ENCODE measurements at regions not wholly inside any gene's neighbourhood (a gene's known extent, or its start where the extent isn't known, plus 50 kb on each side); places are given as distances from the start of the nearest gene placed in this dataset.

DNA sequence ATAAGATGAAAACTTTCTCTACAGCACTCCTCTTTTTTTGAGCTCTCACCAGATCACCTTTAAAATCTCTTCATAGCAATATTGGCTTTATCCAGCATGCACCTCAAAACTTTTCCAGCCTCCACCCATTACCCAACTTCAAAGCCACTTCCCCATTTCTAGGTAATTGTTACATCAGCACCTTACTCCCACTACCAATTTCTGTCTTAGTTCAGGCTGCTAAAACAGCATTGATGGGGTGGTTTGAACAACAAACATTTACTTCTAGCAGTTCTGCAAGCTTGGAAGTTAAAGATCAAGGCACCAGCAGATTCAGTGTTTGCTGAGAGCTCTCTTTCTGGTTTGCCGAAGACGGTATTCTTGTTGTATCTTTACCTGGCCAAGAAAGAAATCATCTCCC lies 114.0 kb upstream of the SLC39A10 start:
- Histone ChIP-seq H3K23me2 (ENCODE audit: low read depth, low read length) (no peaks in the 10 kb centered on the region), H3K23ac (ENCODE audit: insufficient read length) (no peak overlapping the region), H2BK20ac (ENCODE audit: low read length) (no peak overlapping the region), H3K4ac (replicated peaks; ENCODE audit: insufficient read length, low read depth, low read length) (no peak overlapping the region), H4K20me1 (replicated peaks in 1 of 2; ENCODE audit: control insufficient read depth in 1 of 2, insufficient read depth in 2 of 2, low read length in 2 of 2) (no peaks in the 10 kb centered on the region), H3K14ac (ENCODE audit: insufficient read length) (no peak overlapping the region), H4K5ac (ENCODE audit: insufficient read length, low read depth, low read length) (no peak overlapping the region), H4K8ac (ENCODE audit: extremely low read depth, insufficient read depth, low read length) (no peak overlapping the region), H3K9me3 (ENCODE audit: insufficient read depth in 2 of 2, low read depth in 1 of 2, low read length in 1 of 2) (peaks cover 0 to 8% of the 10 kb centered on the region in 2 experiments; a peak in 1 of 4 replicates), H2AK5ac (ENCODE audit: low read depth, low read length) (no peak overlapping the region), H3K79me2 (ENCODE audit: control insufficient read depth in 1 of 2, insufficient read depth in 2 of 2, low read length in 2 of 2) (no peaks in the 10 kb centered on the region), H2BK5ac (ENCODE audit: low read depth, low read length) (no peak overlapping the region), H3K4me3 (ENCODE audit: extremely low read depth in 1 of 4, insufficient read depth in 2 of 4, low read depth in 3 of 4, low read length in 4 of 4) (no peak overlapping the region), H3K18ac (ENCODE audit: extremely low read depth, low read length) (no peak overlapping the region), H2AFZ (ENCODE audit: low read length) (no peak overlapping the region), H2BK12ac (ENCODE audit: low read depth, low read length) (no peak overlapping the region), H2BK120ac (replicated peaks; ENCODE audit: low read depth, low read length) (no peak overlapping the region), H3K79me1 (ENCODE audit: low read depth, low read length) (no peaks in the 10 kb centered on the region), H3K4me2 (ENCODE audit: insufficient read depth in 1 of 2, low read depth in 2 of 2, low read length in 2 of 2) (no peak overlapping the region), H3K9ac (replicated peaks in 1 of 4; ENCODE audit: extremely low read depth in 1 of 4, low read depth in 3 of 4, low read length in 3 of 4) (no peak overlapping the region), H3K27ac (ENCODE audit: low read depth, low read length) (no peak overlapping the region), H3K4me1 (replicated peaks in 1 of 4; ENCODE audit: control insufficient read depth in 3 of 4, insufficient read depth in 4 of 4, low read length in 3 of 4) (peaks cover 0 to 3% (median 1%) of the 10 kb centered on the region in 4 experiments; a peak in 2 of 7 replicates), H4K91ac (replicated peaks; ENCODE audit: insufficient read length, low read length) (no peak overlapping the region), H3K56ac (replicated peaks; ENCODE audit: insufficient read length, low read depth, low read length) (no peak overlapping the region), H3K36me3 (ENCODE audit: control insufficient read depth in 2 of 4, insufficient read depth in 4 of 4, low read length in 3 of 4) (no peaks in the 10 kb centered on the region), H3K27me3 (replicated peaks in 1 of 4; ENCODE audit: control insufficient read depth in 3 of 4, extremely low read depth in 1 of 4, insufficient read depth in 3 of 4, low read length in 3 of 4) (no peaks in the 10 kb centered on the region), H2BK15ac (ENCODE audit: low read length) (no peak overlapping the region)
- 100% methylated on average over 2 of the region's 2 CpGs; no CpG with 5 or more reads in 1 of the 2 experiments for WGBS, 2 experiments (ENCODE audit: extremely low coverage in 1 of 2, insufficient coverage in 1 of 2, insufficient read length in 1 of 2, insufficient replicate concordance in 2 of 2, low coverage in 1 of 2, low lambda C conversion rate in 2 of 2, missing lambda C conversion rate in 1 of 2)
- FAIRE-seq = no peak
- DNase-seq (ENCODE audit: low read depth in 1 of 2, low spot score in 2 of 2) = no peak
- POLR2A ChIA-PET (ENCODE audit: partially characterized antibody) = no interaction called here
- CTCF ChIA-PET (ENCODE audit: partially characterized antibody) = interaction anchor here (0.6 to 1.4 kb wide), 2 partner anchors 45 to 189 kb away, joined by 3 to 4 read pairs; no protein-coding TSS in a partner anchor
- TF ChIP-seq JUND (IDR thresholded peaks at IDR 0.05; ENCODE audit: low read length) (no peak), ASH2L (IDR thresholded peaks at IDR 0.05; ENCODE audit: low read length) (no peak), CHD1 (IDR thresholded peaks at IDR 0.05; ENCODE audit: low read depth, low read length) (no peak), RXRA (IDR thresholded peaks at IDR 0.05; ENCODE audit: insufficient read depth, low read depth, low read length) (no peak), SAP30 (IDR thresholded peaks at IDR 0.05; ENCODE audit: insufficient read depth, insufficient replicate concordance, low read length) (no peak), HDAC6 (IDR thresholded peaks at IDR 0.05; ENCODE audit: low read depth, low read length) (no peak), EP300 (IDR thresholded peaks at IDR 0.05; ENCODE audit: borderline replicate concordance in 1 of 2, low read depth in 2 of 2, low read length in 2 of 2) (no peak), CREB1 (IDR thresholded peaks at IDR 0.05) (no peak)
- TF ChIP-seq, protein P1, sequence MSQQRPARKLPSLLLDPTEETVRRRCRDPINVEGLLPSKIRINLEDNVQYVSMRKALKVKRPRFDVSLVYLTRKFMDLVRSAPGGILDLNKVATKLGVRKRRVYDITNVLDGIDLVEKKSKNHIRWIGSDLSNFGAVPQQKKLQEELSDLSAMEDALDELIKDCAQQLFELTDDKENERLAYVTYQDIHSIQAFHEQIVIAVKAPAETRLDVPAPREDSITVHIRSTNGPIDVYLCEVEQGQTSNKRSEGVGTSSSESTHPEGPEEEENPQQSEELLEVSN (IDR thresholded peaks at IDR 0.05) = no peak
